ENCODE measurements at regions not wholly inside any gene's neighbourhood (a gene's known extent, or its start where the extent isn't known, plus 50 kb on each side); places are given as distances from the start of the nearest gene placed in this dataset.
A peak's percentile ranks its signal among the peaks of the same experiment; 100 is the strongest.

DNA sequence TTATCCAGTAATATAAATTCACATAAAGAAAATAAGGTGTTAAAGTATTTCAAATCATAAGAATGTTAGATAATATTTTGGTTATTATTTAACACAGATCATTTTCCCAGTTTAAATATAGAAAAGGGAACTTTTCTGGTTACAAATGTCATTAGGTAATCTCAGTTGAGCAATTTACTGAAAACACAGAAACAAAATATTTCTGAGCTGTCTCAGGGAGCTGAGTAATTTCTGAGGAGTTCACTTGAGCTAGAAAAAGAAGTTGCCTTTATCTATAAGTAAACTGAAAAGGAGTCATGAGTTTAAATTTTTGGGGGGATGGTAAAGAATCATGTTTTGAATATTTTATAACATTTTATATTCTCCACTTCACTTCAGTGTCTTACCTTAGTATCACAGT is 855.4 kb upstream of the ARPP21 start:
- H3K4me3 ChIP-seq (ENCODE audit: low read depth, low read length) = no peak overlapping the region
- DNase-seq (ENCODE audit: low read depth) = peak; percentile 36
- TF ChIP-seq CTCF (IDR thresholded peaks at IDR 0.05; ENCODE audit: insufficient read depth, low read length) = no peak

DNA sequence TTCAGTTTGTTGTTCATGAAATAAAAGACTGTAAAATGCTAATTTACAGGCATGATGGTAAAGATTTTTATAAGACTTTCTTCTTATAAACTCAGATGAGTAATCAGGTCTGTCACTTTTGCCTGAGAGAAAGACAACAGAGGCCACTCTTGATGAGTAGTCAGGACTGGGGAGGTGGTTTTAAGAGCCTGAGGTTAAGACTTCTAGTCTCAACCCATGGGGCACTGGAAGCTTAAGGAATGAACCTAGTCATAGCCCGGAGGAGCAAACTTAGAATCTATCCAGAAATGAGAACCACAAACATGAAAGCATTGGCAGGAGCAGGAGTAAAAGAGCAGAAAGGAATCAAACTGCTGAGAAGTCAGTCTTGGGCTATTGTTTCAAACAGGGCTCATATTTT is 846.3 kb upstream of the ARPP21 start:
- TF ChIP-seq CTCF (IDR thresholded peaks at IDR 0.05; ENCODE audit: insufficient read depth, low read length) = no peak
- no peak overlapping the region for H3K4me3 ChIP-seq (ENCODE audit: low read depth, low read length)
- DNase-seq (ENCODE audit: low read depth) = no peak

DNA sequence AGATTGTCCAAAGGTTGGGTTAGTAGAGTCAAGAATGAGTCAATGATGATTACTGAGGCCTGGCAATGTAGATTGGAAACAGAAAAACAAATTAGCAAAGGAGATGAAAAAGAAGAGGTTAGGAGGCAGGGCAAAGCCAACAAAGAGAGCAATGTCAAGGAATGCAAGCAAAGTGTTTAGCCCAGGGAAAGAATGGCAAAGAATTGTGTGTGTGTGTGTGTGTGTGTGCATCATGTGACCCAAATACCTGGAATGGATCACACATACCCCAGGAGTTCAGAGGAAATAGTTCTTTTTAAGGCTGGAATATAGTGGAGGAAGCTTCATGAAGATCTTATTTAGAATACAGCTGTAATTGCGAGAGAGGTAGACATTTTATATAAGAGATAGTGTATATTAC is 831.7 kb upstream of the ARPP21 start:
- DNase-seq (ENCODE audit: low read depth) = no peak
- no peak overlapping the region for H3K4me3 ChIP-seq (ENCODE audit: low read depth, low read length)
- no peak for TF ChIP-seq CTCF (IDR thresholded peaks at IDR 0.05; ENCODE audit: insufficient read depth, low read length)

DNA sequence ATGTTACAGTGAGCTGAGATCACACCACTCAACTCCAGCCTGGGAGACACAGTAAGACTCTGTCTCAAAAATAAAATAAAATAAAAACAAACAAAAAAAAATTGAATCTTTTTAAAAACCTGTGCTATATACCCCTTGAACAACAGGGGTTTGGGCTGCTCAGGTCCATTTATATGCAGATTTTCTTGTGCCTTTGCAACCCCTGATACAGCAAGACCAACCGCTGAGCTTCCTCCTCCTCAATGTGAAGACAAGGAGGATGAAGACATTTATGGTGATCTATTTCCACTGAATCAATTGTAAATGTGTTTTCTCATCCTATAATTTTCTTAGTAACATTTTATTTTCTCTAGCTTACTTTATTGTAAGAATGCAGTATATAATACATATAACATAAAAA is 831.0 kb upstream of the ARPP21 start:
- DNase-seq (ENCODE audit: low read depth) = no peak
- H3K4me3 ChIP-seq (ENCODE audit: low read depth, low read length) = no peak overlapping the region
- TF ChIP-seq CTCF (IDR thresholded peaks at IDR 0.05; ENCODE audit: insufficient read depth, low read length) = no peak

- no peak overlapping the region for H3K4me3 ChIP-seq (ENCODE audit: low read depth, low read length)
- DNase-seq (ENCODE audit: low read depth) = no peak
- TF ChIP-seq CTCF (IDR thresholded peaks at IDR 0.05; ENCODE audit: insufficient read depth, low read length) = no peak
These were observed 810.5 kb upstream of the ARPP21 start for GRCh38 chr3:34828847-34829246.

DNA sequence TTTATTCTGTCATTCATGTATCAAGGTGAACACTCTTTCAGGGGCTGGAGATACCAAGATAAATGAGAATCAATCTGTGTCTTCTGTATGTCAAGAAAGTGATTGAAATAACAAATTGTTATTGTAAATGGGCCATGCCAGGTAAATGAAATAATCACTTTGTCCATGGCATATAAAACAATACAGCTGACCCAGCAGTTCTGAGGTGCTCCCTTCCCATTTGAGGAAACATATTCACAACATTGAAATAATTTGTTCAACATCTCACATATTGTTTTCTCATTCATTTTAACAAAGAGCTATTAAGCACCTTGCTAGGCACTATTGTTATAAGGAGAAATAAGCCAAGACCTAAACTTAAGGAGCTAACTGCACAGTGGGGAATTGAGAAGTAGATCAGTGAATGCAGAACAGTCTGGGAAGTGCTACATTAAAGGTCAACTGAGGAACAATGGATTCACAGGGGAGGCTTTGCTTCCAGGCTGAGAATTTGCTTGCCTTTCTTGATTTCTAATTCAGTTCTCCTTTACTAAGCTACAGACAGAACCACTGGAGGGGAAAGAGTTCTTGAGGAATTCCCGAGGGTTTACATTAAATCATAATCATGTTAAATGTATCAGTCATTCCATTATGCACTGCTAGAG is 806.3 kb upstream of the ARPP21 start:
- no peak for TF ChIP-seq CTCF (IDR thresholded peaks at IDR 0.05; ENCODE audit: insufficient read depth, low read length)
- H3K4me3 ChIP-seq (ENCODE audit: low read depth, low read length) = no peak overlapping the region
- DNase-seq (ENCODE audit: low read depth) = no peak
